ENCODE measurements at regions not wholly inside any gene's neighbourhood (a gene's known extent, or its start where the extent isn't known, plus 50 kb on each side); places are given as distances from the start of the nearest gene placed in this dataset.

DNA sequence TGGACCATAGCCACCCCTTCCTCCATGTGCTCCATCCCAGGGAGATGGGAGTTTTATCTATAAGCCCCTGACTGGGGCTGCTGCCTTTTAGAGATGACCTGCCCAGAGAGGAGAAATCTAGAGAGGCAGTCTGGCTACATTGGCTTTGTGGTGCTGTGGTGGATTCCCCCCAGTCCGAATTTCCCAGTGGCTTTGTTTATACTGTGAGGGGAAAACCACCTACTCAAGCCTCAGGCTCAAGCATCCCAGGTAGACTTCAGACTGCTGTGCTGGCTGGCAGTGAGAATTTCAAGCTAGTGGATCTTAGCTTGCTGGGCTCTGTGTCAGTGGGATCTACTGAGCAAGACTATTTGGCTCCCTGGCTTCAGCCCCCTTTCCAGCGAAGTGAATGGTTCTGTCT, 1195.7 kb upstream of the PCDH20 start:
- Histone ChIP-seq H3K36me3 (ENCODE audit: insufficient read depth, low read length) (no peaks in the 10 kb centered on the region), H3K4me1 (ENCODE audit: insufficient read depth, low read length) (no peaks in the 10 kb centered on the region), H3K4me3 (ENCODE audit: low read length) (no peak overlapping the region), H3K27me3 (ENCODE audit: control insufficient read depth in 1 of 2, insufficient read depth in 2 of 2, low read length in 2 of 2) (no peaks in the 10 kb centered on the region), H3K27ac (ENCODE audit: low read depth in 1 of 2, low read length in 2 of 2) (no peak overlapping the region), H3K9me3 (ENCODE audit: control insufficient read depth in 1 of 2, insufficient read depth in 1 of 2, low read length in 2 of 2) (peaks cover 0 to 4% of the 10 kb centered on the region in 2 experiments)
- no peak for ATAC-seq (ENCODE audit: poor library complexity)
- Mint-ChIP-seq H3K4me3 (no peak overlapping the region), H3K27me3 (no peaks in the 10 kb centered on the region), H3K36me3 (ENCODE audit: low read depth) (no peaks in the 10 kb centered on the region), H3K9me3 (peaks cover 2% of the 10 kb centered on the region), H3K27ac (no peak overlapping the region), H3K4me1 (ENCODE audit: low read depth) (no peaks in the 10 kb centered on the region)
- no peak for DNase-seq
- ChIA-PET POLR2A (no interaction called here), CTCF (no interaction called here)
- TF ChIP-seq, protein P1, sequence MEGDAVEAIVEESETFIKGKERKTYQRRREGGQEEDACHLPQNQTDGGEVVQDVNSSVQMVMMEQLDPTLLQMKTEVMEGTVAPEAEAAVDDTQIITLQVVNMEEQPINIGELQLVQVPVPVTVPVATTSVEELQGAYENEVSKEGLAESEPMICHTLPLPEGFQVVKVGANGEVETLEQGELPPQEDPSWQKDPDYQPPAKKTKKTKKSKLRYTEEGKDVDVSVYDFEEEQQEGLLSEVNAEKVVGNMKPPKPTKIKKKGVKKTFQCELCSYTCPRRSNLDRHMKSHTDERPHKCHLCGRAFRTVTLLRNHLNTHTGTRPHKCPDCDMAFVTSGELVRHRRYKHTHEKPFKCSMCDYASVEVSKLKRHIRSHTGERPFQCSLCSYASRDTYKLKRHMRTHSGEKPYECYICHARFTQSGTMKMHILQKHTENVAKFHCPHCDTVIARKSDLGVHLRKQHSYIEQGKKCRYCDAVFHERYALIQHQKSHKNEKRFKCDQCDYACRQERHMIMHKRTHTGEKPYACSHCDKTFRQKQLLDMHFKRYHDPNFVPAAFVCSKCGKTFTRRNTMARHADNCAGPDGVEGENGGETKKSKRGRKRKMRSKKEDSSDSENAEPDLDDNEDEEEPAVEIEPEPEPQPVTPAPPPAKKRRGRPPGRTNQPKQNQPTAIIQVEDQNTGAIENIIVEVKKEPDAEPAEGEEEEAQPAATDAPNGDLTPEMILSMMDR (IDR thresholded peaks at IDR 0.05), result no peak
- intact Hi-C loops (cut with DNase I, micrococcal nuclease), result no loop called here

DNA sequence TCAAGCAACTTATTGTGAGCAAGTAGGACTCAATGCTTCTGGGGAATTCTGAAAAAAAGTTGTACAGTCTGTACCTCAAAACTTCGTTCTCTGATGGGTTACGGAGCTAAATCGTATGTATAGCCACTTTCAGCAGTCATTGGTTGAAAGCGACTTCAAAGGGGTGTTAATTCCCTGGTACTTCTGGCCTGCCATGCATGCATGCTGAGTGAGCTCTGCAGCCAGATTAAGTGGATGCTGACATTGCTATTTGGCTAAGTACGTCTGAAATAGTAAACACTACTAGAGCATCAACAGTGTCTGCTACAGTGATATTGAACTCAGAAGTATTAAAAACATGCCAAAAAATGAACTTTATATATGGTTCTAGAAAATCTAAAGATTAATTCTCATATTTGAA, 1183.1 kb upstream of the PCDH20 start:
- H3K36me3 ChIP-seq (ENCODE audit: insufficient read depth, low read length), result no peaks in the 10 kb centered on the region
- no peak overlapping the region for H3K4me3 ChIP-seq (ENCODE audit: low read length)
- Mint-ChIP-seq H3K27ac (no peak overlapping the region), H3K27me3 (no peaks in the 10 kb centered on the region), H3K4me3 (no peak overlapping the region), H3K4me1 (ENCODE audit: low read depth) (no peaks in the 10 kb centered on the region), H3K36me3 (ENCODE audit: low read depth) (no peaks in the 10 kb centered on the region), H3K9me3 (peaks cover 10% of the 10 kb centered on the region)
- CTCF ChIA-PET, result no interaction called here
- H3K27me3 ChIP-seq (ENCODE audit: control insufficient read depth in 1 of 2, insufficient read depth in 2 of 2, low read length in 2 of 2), result no peaks in the 10 kb centered on the region
- no peak for DNase-seq
- no peak overlapping the region for H3K27ac ChIP-seq (ENCODE audit: low read depth in 1 of 2, low read length in 2 of 2)
- POLR2A ChIA-PET, result no interaction called here
- no peak for ATAC-seq (ENCODE audit: poor library complexity)
- no peaks in the 10 kb centered on the region for H3K4me1 ChIP-seq (ENCODE audit: insufficient read depth, low read length)
- H3K9me3 ChIP-seq (ENCODE audit: control insufficient read depth in 1 of 2, insufficient read depth in 1 of 2, low read length in 2 of 2), result no peaks in the 10 kb centered on the region
- intact Hi-C loops (cut with DNase I, micrococcal nuclease), result no loop called here
- TF ChIP-seq, protein P1 (IDR thresholded peaks at IDR 0.05), result no peak

DNA sequence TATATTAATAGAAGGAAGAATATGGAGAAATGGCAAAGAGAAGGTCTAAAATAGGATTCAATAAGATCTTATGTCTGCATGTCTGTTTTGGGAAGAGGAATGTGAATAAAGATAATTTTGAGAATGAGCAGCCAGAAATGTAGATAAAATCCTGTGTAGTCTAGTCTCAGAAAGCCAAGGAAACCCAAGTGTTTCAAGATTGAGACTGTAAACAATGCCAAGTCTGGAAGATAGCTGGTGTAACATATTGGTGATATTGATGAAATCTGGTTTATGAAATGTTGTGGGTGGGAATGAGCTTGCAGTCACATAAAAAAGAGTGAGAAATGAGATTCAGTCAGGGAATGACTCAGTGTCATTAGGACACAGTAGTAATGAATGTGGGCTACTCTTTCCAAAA, 1180.3 kb upstream of the PCDH20 start:
- ChIA-PET POLR2A (no interaction called here), CTCF (no interaction called here)
- TF ChIP-seq, protein P1 (IDR thresholded peaks at IDR 0.05), result no peak
- DNase-seq (no peak), ATAC-seq (ENCODE audit: poor library complexity) (no peak)
- no peaks in the 10 kb centered on the region for H3K4me1 ChIP-seq (ENCODE audit: insufficient read depth, low read length)
- H3K9me3 ChIP-seq (ENCODE audit: control insufficient read depth in 1 of 2, insufficient read depth in 1 of 2, low read length in 2 of 2), result no peaks in the 10 kb centered on the region
- H3K27ac ChIP-seq (ENCODE audit: low read depth in 1 of 2, low read length in 2 of 2), result no peak overlapping the region
- intact Hi-C loops (cut with DNase I, micrococcal nuclease), result no loop called here
- H3K27me3 ChIP-seq (ENCODE audit: control insufficient read depth in 1 of 2, insufficient read depth in 2 of 2, low read length in 2 of 2), result no peaks in the 10 kb centered on the region
- no peaks in the 10 kb centered on the region for H3K36me3 ChIP-seq (ENCODE audit: insufficient read depth, low read length)
- H3K4me3 ChIP-seq (ENCODE audit: low read length), result no peak overlapping the region
- H3K27me3 Mint-ChIP-seq, result no peaks in the 10 kb centered on the region
- H3K36me3 Mint-ChIP-seq (ENCODE audit: low read depth), result no peaks in the 10 kb centered on the region
- H3K27ac Mint-ChIP-seq, result no peak overlapping the region
- H3K4me1 Mint-ChIP-seq (ENCODE audit: low read depth), result no peaks in the 10 kb centered on the region
- H3K9me3 Mint-ChIP-seq, result peaks cover 11% of the 10 kb centered on the region
- H3K4me3 Mint-ChIP-seq, result no peak overlapping the region
